Activated T-helper 1 cell treated with anti-CD3 and anti-CD28 coated beads, Interleukin-12 subunit alpha, Interleukin-12 subunit beta, Interleukin-2, Interleukin-4 antibody, amounts not matched to agents 30 ng/mL and 10 ng/mL and 1 ng/mL, durations not matched to agents 14 hours and 24 hours and 36 hours (primary cell): ENCODE measurements at regions not wholly inside any gene's neighbourhood (a gene's known extent, or its start where the extent isn't known, plus 50 kb on each side); places are given as distances from the start of the nearest gene placed in this dataset.
"Not testable (repeated sequence)": the region's sequence is repeated elsewhere in the genome, so short reads cannot be mapped to it uniquely, and the experiment has no call there.

Experiments
- DNase-seq: peaks from one replicate; pipeline ENCODE4 v3.0.0; 2021; ENCODE audit warnings: low spot score
- H3K27ac Mint-ChIP-seq: one replicate; pipeline ENCODE4 v1.8.0; 2021; ENCODE audit warnings: mild to moderate bottlenecking, mixed read lengths
- H3K27me3 Mint-ChIP-seq: one replicate; pipeline ENCODE4 v1.8.0; 2022; ENCODE audit warnings: mild to moderate bottlenecking, moderate library complexity, mixed read lengths; ENCODE audit not compliant: insufficient read depth
- H3K36me3 Mint-ChIP-seq: one replicate; pipeline ENCODE4 v1.8.0; 2021; ENCODE audit warnings: low read depth, mixed read lengths
- H3K4me1 Mint-ChIP-seq: one replicate; pipeline ENCODE4 v1.8.0; 2021; ENCODE audit warnings: low read depth, mixed read lengths
- H3K4me3 Mint-ChIP-seq: one replicate; pipeline ENCODE4 v1.8.0; 2021; ENCODE audit warnings: mild to moderate bottlenecking, moderate library complexity, mixed read lengths
- H3K9me3 Mint-ChIP-seq: one replicate; pipeline ENCODE4 v1.8.0; 2021; ENCODE audit warnings: mixed read lengths
- intact Hi-C: fragments of 100-400 bp; cut with micrococcal nuclease; formaldehyde crosslinking; loops from one replicate; pipeline ENCODE4 v1.15.1; 2024

- no peaks in the 10 kb centered on the region for H3K27me3 Mint-ChIP-seq
- H3K4me1 Mint-ChIP-seq = peaks cover 68% of the 10 kb centered on the region
- DNase-seq = no peak
- H3K27ac Mint-ChIP-seq = peak overlapping the region; percentile 99
- intact Hi-C loops = loop anchor here (1.0 kb wide), 1 partner anchor 11 kb away; no protein-coding TSS in a partner anchor
- H3K36me3 Mint-ChIP-seq = peaks cover 2% of the 10 kb centered on the region
- H3K4me3 Mint-ChIP-seq = peak overlapping the region; percentile 88
- H3K9me3 Mint-ChIP-seq = no peaks in the 10 kb centered on the region
Observed at GRCh38 chr12:4164188-4164558, 109.4 kb upstream of the CCND2 start.

- no peaks in the 10 kb centered on the region for H3K9me3 Mint-ChIP-seq
- peaks cover 68% of the 10 kb centered on the region for H3K4me1 Mint-ChIP-seq
- DNase-seq = no peak
- H3K27me3 Mint-ChIP-seq = no peaks in the 10 kb centered on the region
- peaks cover 2% of the 10 kb centered on the region for H3K36me3 Mint-ChIP-seq
- H3K27ac Mint-ChIP-seq = peak overlapping the region; percentile 76
- intact Hi-C loops = loop anchor here (2.0 kb wide), 1 partner anchor 17 kb away; no protein-coding TSS in a partner anchor
- H3K4me3 Mint-ChIP-seq = no peak overlapping the region
Observed at GRCh38 chr12:4161718-4162117, 111.8 kb upstream of the CCND2 start.

GRCh38 chr12:4160314-4161040 lies 113.1 kb upstream of the CCND2 start:
- Mint-ChIP-seq H3K27me3 (no peaks in the 10 kb centered on the region), H3K9me3 (no peaks in the 10 kb centered on the region), H3K36me3 (peaks cover 3% of the 10 kb centered on the region), H3K27ac (peak overlapping the region; percentile 82), H3K4me1 (peaks cover 80% of the 10 kb centered on the region), H3K4me3 (no peak overlapping the region)
- no peak for DNase-seq
- intact Hi-C loops = loop anchor here (1.0 to 2.0 kb wide), 3 partner anchors 8 to 18 kb away; no protein-coding TSS in a partner anchor

- no peak for DNase-seq
- no peaks in the 10 kb centered on the region for H3K27me3 Mint-ChIP-seq
- peaks cover 79% of the 10 kb centered on the region for H3K4me1 Mint-ChIP-seq
- H3K9me3 Mint-ChIP-seq = peaks cover 3% of the 10 kb centered on the region
- peaks cover 5% of the 10 kb centered on the region for H3K36me3 Mint-ChIP-seq
- peak overlapping the region; percentile 82 for H3K27ac Mint-ChIP-seq
- intact Hi-C loops = loop anchor here (1.0 to 2.0 kb wide), 3 partner anchors 8 to 19 kb away; no protein-coding TSS in a partner anchor
- no peak overlapping the region for H3K4me3 Mint-ChIP-seq
Observed at GRCh38 chr12:4159851-4160250, 113.7 kb upstream of the CCND2 start.

- intact Hi-C loops = no loop called here
- Mint-ChIP-seq H3K27me3 (no peaks in the 10 kb centered on the region), H3K27ac (peak overlapping the region; percentile 92), H3K36me3 (peaks cover 5% of the 10 kb centered on the region), H3K4me3 (peak overlapping the region; percentile 73), H3K4me1 (peaks cover 83% of the 10 kb centered on the region), H3K9me3 (peaks cover 3% of the 10 kb centered on the region)
- no peak for DNase-seq
Observed at GRCh38 chr12:4158306-4158705, 115.3 kb upstream of the CCND2 start.

GRCh38 chr12:4157122-4157521 lies 116.4 kb upstream of the CCND2 start:
- Mint-ChIP-seq H3K27me3 (no peaks in the 10 kb centered on the region), H3K4me1 (peaks cover 94% of the 10 kb centered on the region), H3K4me3 (no peak overlapping the region), H3K9me3 (peaks cover 3% of the 10 kb centered on the region), H3K36me3 (peaks cover 5% of the 10 kb centered on the region), H3K27ac (peak overlapping the region; percentile 19)
- intact Hi-C loops = no loop called here
- DNase-seq = no peak

- intact Hi-C loops = no loop called here
- H3K27ac Mint-ChIP-seq = peak overlapping the region; percentile 74
- H3K27me3 Mint-ChIP-seq = no peaks in the 10 kb centered on the region
- peaks cover 94% of the 10 kb centered on the region for H3K4me1 Mint-ChIP-seq
- H3K9me3 Mint-ChIP-seq = peaks cover 6% of the 10 kb centered on the region
- H3K36me3 Mint-ChIP-seq = peaks cover 7% of the 10 kb centered on the region
- H3K4me3 Mint-ChIP-seq = no peak overlapping the region
- no peak for DNase-seq
Observed at GRCh38 chr12:4156317-4156716, 117.2 kb upstream of the CCND2 start.

GRCh38 chr12:4154672-4155225 lies 118.8 kb upstream of the CCND2 start:
- Mint-ChIP-seq H3K4me1 (peaks cover 92% of the 10 kb centered on the region), H3K4me3 (no peak overlapping the region)
- intact Hi-C loops = loop anchor here (1.0 to 5.0 kb wide), 2 partner anchors 8 to 353 kb away; no protein-coding TSS in a partner anchor

GRCh38 chr12:4153343-4153892 lies 120.1 kb upstream of the CCND2 start:
- H3K36me3 Mint-ChIP-seq = peaks cover 13% of the 10 kb centered on the region
- H3K4me1 Mint-ChIP-seq = peaks cover 88% of the 10 kb centered on the region
- H3K27ac Mint-ChIP-seq = peak overlapping the region; percentile 94
- no peaks in the 10 kb centered on the region for H3K27me3 Mint-ChIP-seq
- peak; percentile 78 for DNase-seq
- intact Hi-C loops = loop anchor here (1.0 to 5.0 kb wide), 8 partner anchors 10 to 354 kb away; no protein-coding TSS in a partner anchor
- peaks cover 15% of the 10 kb centered on the region for H3K9me3 Mint-ChIP-seq
- H3K4me3 Mint-ChIP-seq = peak overlapping the region; percentile 63

More at GRCh38 chr12:4154672-4155225, 118.8 kb upstream of the CCND2 start:
- H3K27me3 Mint-ChIP-seq = no peaks in the 10 kb centered on the region
- H3K36me3 Mint-ChIP-seq = peaks cover 13% of the 10 kb centered on the region
- peak overlapping the region; percentile 94 for H3K27ac Mint-ChIP-seq
- H3K9me3 Mint-ChIP-seq = peaks cover 15% of the 10 kb centered on the region
- no peak for DNase-seq

GRCh38 chr12:4152145-4152795 lies 121.3 kb upstream of the CCND2 start:
- Mint-ChIP-seq H3K27ac (peak overlapping the region; percentile 94), H3K4me1 (peaks cover 93% of the 10 kb centered on the region), H3K4me3 (peak overlapping the region; percentile 54), H3K9me3 (peaks cover 15% of the 10 kb centered on the region), H3K36me3 (peaks cover 12% of the 10 kb centered on the region), H3K27me3 (no peaks in the 10 kb centered on the region)
- no peak for DNase-seq
- intact Hi-C loops = loop anchor here (1.0 to 5.0 kb wide), 4 partner anchors 8 to 355 kb away; no protein-coding TSS in a partner anchor

- Mint-ChIP-seq H3K36me3 (peaks cover 12% of the 10 kb centered on the region), H3K4me3 (peak overlapping the region; percentile 31), H3K4me1 (peaks cover 93% of the 10 kb centered on the region), H3K9me3 (peaks cover 15% of the 10 kb centered on the region), H3K27ac (peak overlapping the region; percentile 94), H3K27me3 (no peaks in the 10 kb centered on the region)
- DNase-seq = no peak
- intact Hi-C loops = loop anchor here (1.0 to 5.0 kb wide), 4 partner anchors 9 to 356 kb away; no protein-coding TSS in a partner anchor
Observed at GRCh38 chr12:4151362-4152121, 122.0 kb upstream of the CCND2 start.

- H3K4me1 Mint-ChIP-seq = peaks cover 94% of the 10 kb centered on the region
- DNase-seq, H3K4me3 Mint-ChIP-seq, H3K27me3 Mint-ChIP-seq: not testable (repeated sequence)
- H3K36me3 Mint-ChIP-seq = peaks cover 10% of the 10 kb centered on the region
- intact Hi-C loops = loop anchor here (5.0 kb wide), 1 partner anchor 357 kb away; no protein-coding TSS in a partner anchor
- peak overlapping the region; percentile 8 for H3K27ac Mint-ChIP-seq
- H3K9me3 Mint-ChIP-seq = peaks cover 14% of the 10 kb centered on the region
Observed at GRCh38 chr12:4150355-4150754, 123.2 kb upstream of the CCND2 start.
